Nephron progenitor cell (in vitro differentiated cells): ENCODE measurements at regions not wholly inside any gene's neighbourhood (a gene's known extent, or its start where the extent isn't known, plus 50 kb on each side); places are given as distances from the start of the nearest gene placed in this dataset.

Experiments used
- DNase-seq: peaks from one replicate; pipeline ENCODE4 v3.0.0; 2021
- H3K27ac Mint-ChIP-seq: 2 replicates; pipeline ENCODE4 v1.8.0; 2021; ENCODE audit warnings: mild to moderate bottlenecking, moderate library complexity, mixed read lengths
- H3K27me3 Mint-ChIP-seq: 2 replicates; pipeline ENCODE4 v1.8.0; 2021; ENCODE audit warnings: mild to moderate bottlenecking, low read depth, mixed read lengths; ENCODE audit not compliant: poor library complexity
- H3K36me3 Mint-ChIP-seq: 2 replicates; pipeline ENCODE4 v1.8.0; 2021; ENCODE audit warnings: low read depth, mixed read lengths
- H3K4me1 Mint-ChIP-seq: 2 replicates; pipeline ENCODE4 v1.8.0; 2021; ENCODE audit warnings: mixed read lengths
- H3K4me3 Mint-ChIP-seq: 2 replicates; pipeline ENCODE4 v1.8.0; 2021; ENCODE audit warnings: mild to moderate bottlenecking, moderate library complexity, mixed read lengths
- H3K9me3 Mint-ChIP-seq: 2 replicates; pipeline ENCODE4 v1.8.0; 2021; ENCODE audit warnings: mild to moderate bottlenecking, moderate library complexity, mixed read lengths
- TF ChIP-seq, protein P1 (sequence below): fragments of 200-600 bp; sonication (generic); IDR thresholded peaks from 2 replicates; pipeline ENCODE4 v1.5.0; 2021; ENCODE audit warnings: antibody characterized with exemption

DNA sequence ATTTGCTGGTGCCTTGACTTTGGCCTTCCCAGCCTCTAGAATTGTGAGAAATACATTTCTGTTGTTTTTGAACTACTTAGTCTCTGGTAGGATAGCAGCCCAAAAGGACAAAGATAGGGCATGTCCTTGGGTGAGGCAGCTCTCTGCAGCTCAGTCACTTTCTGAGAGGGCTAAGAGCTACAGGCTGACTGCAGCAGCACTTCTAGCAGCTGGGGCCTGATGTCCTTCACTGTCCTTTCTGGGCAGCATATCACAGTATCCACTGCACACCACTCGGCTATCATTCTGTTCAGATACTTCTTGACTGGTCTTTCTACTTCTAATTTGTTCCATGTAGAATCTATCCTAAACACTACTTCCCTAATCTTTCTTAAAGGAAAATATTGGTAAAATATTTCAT, 68.5 kb upstream of the CLDN10 start:
- Mint-ChIP-seq H3K4me1 (peaks cover 6% of the 10 kb centered on the region), H3K4me3 (no peak overlapping the region), H3K36me3 (no peaks in the 10 kb centered on the region), H3K27ac (no peak overlapping the region), H3K27me3 (peaks cover 17% of the 10 kb centered on the region), H3K9me3 (no peaks in the 10 kb centered on the region)
- DNase-seq: no peak
- TF ChIP-seq, protein P1, sequence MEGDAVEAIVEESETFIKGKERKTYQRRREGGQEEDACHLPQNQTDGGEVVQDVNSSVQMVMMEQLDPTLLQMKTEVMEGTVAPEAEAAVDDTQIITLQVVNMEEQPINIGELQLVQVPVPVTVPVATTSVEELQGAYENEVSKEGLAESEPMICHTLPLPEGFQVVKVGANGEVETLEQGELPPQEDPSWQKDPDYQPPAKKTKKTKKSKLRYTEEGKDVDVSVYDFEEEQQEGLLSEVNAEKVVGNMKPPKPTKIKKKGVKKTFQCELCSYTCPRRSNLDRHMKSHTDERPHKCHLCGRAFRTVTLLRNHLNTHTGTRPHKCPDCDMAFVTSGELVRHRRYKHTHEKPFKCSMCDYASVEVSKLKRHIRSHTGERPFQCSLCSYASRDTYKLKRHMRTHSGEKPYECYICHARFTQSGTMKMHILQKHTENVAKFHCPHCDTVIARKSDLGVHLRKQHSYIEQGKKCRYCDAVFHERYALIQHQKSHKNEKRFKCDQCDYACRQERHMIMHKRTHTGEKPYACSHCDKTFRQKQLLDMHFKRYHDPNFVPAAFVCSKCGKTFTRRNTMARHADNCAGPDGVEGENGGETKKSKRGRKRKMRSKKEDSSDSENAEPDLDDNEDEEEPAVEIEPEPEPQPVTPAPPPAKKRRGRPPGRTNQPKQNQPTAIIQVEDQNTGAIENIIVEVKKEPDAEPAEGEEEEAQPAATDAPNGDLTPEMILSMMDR: no peak

GRCh38 chr13:95485045-95485517, 67.4 kb upstream of the CLDN10 start:
- H3K4me1 Mint-ChIP-seq: peaks cover under 1% of the 10 kb centered on the region
- no peaks in the 10 kb centered on the region for H3K36me3 Mint-ChIP-seq
- TF ChIP-seq, protein P1: no peak
- peaks cover 13% of the 10 kb centered on the region for H3K27me3 Mint-ChIP-seq
- no peak for DNase-seq
- no peak overlapping the region for H3K27ac Mint-ChIP-seq
- peaks cover 10% of the 10 kb centered on the region for H3K9me3 Mint-ChIP-seq
- no peak overlapping the region for H3K4me3 Mint-ChIP-seq

DNA sequence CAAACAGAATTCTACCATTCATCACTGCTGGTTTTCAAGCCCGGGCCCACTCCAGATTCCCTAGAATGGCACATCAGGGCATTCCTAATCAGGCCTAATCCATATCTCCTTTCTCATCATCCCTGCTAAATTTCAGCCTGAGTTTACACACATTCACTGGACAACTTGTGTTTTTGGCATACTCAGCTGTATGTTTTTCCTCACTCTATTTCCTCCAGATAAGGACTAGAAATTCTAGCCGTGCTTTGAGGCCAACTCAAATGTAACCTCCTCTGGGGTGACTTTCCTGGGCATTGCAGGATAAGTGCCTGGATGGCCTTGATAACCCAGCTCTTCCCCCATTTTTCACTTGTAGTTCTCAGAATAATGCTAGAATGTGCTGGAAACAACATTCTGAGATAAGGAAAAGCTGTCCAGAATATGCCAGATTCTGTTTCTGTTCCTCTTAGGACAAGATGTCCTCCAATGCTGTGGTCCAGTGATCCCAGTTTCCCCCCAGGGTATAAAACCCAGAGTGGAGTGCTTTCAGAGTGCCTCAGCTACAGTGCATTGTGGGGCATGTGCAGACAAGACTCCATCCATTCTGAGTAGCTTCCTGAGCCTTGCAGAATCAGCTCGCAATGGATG, 66.9 kb upstream of the CLDN10 start:
- no peak overlapping the region for H3K4me3 Mint-ChIP-seq
- DNase-seq: no peak
- no peaks in the 10 kb centered on the region for H3K4me1 Mint-ChIP-seq
- no peaks in the 10 kb centered on the region for H3K36me3 Mint-ChIP-seq
- TF ChIP-seq, protein P1: no peak
- peaks cover 16% of the 10 kb centered on the region for H3K9me3 Mint-ChIP-seq
- H3K27ac Mint-ChIP-seq: no peak overlapping the region
- peaks cover 7% of the 10 kb centered on the region for H3K27me3 Mint-ChIP-seq

GRCh38 chr13:95492044-95492801, 60.3 kb upstream of the CLDN10 start:
- H3K4me3 Mint-ChIP-seq: no peak overlapping the region
- no peaks in the 10 kb centered on the region for H3K27me3 Mint-ChIP-seq
- no peaks in the 10 kb centered on the region for H3K36me3 Mint-ChIP-seq
- DNase-seq: no peak
- TF ChIP-seq, protein P1: no peak
- H3K27ac Mint-ChIP-seq: no peak overlapping the region
- H3K4me1 Mint-ChIP-seq: no peaks in the 10 kb centered on the region
- peaks cover 47% of the 10 kb centered on the region for H3K9me3 Mint-ChIP-seq

GRCh38 chr13:95494082-95494681, 58.3 kb upstream of the CLDN10 start:
- TF ChIP-seq, protein P1: peak; percentile 65
- DNase-seq: peak; percentile 16
- H3K4me3 Mint-ChIP-seq: no peak overlapping the region
- H3K27ac Mint-ChIP-seq: no peak overlapping the region
- H3K4me1 Mint-ChIP-seq: no peaks in the 10 kb centered on the region
- H3K9me3 Mint-ChIP-seq: peaks cover 46% of the 10 kb centered on the region
- H3K27me3 Mint-ChIP-seq: no peaks in the 10 kb centered on the region
- no peaks in the 10 kb centered on the region for H3K36me3 Mint-ChIP-seq
